HepG2 (cell line): ENCODE measurements at regions not wholly inside any gene's neighbourhood (a gene's known extent, or its start where the extent isn't known, plus 50 kb on each side); places are given as distances from the start of the nearest gene placed in this dataset.

Experiments
- ATAC-seq: fragments of 200-7000 bp; cut with Tn5 transposase; 3 replicates; pipeline ENCODE4 v1.9.1; 2020; ENCODE audit warnings: mild to moderate bottlenecking, moderate library complexity
- BruUV-seq: library from RNA; stranded (reverse); fragments of 400-500 nt; replicated peaks from 2 replicates; lab custom pipeline; 2021; lab: Mats Ljungman, UMichigan
- CTCF ChIA-PET: fragments of 300-600 bp; formaldehyde crosslinking; extraction: SDS; loops from one replicate; lab custom pipeline; 2021; ENCODE audit warnings: low total read pairs, inconsistent platforms, low intra/inter-chr PET ratio; lab: Yijun Ruan, JAX
- POLR2A ChIA-PET: fragments of 350-600 bp; sonication (Branson Sonifier 250); formaldehyde crosslinking; loops from one replicate; lab custom pipeline; 2020; ENCODE audit warnings: antibody characterized with exemption, inconsistent platforms; lab: Yijun Ruan, JAX
- DNase-seq: peaks from one replicate; pipeline ENCODE4 v3.0.0-alpha.2; 2015; ENCODE audit warnings: low spot score
- FAIRE-seq: peaks from 3 replicates; lab custom pipeline; 2011; peaks lifted over from hg19 to GRCh38; lab: Jason Lieb, UNC
- H2AFZ ChIP-seq: one replicate; pipeline ENCODE4 v1.6.1; 2011; ENCODE audit warnings: low read length, inconsistent platforms
- H3K27ac ChIP-seq: fragments of 300-600 bp; 3 replicates; pipeline ENCODE4 v1.8.0; 2011; ENCODE audit warnings: mixed run types, mild to moderate bottlenecking, mixed read lengths, low read length, inconsistent platforms; ENCODE audit not compliant: insufficient read depth; ENCODE audit errors: extremely low read length
- H3K27me3 ChIP-seq, 2 experiments: fragments of 200-600 bp in 1 of 2; 2 replicates in 1 of 2; 3 replicates in 1 of 2; pipeline versions ENCODE4 v1.6.0 to v1.8.0; 2011; ENCODE audit warnings: low read length in 2 of 2, mild to moderate bottlenecking in 2 of 2, moderate library complexity in 2 of 2, inconsistent platforms in 1 of 2; ENCODE audit not compliant: insufficient read depth in 2 of 2, control insufficient read depth in 1 of 2
- H3K36me3 ChIP-seq, 2 experiments: fragments of 200-600 bp in 1 of 2; replicated peaks in 1 of 2; 2 replicates in 1 of 2; 3 replicates in 1 of 2; pipeline versions ENCODE4 v1.5.1 to v1.8.0; 2011; ENCODE audit warnings: low read length in 2 of 2, inconsistent platforms in 1 of 2; ENCODE audit not compliant: insufficient read depth in 2 of 2, control insufficient read depth in 1 of 2
- H3K4me1 ChIP-seq: 2 replicates; pipeline ENCODE4 v1.5.1; 2012; ENCODE audit warnings: low read length, inconsistent platforms; ENCODE audit not compliant: insufficient read depth
- H3K4me2 ChIP-seq: 2 replicates; pipeline ENCODE4 v1.6.0; 2011; ENCODE audit warnings: low read depth, low read length, inconsistent platforms
- H3K4me3 ChIP-seq, 3 experiments: fragments of 200-600 bp in 1 of 3; sonication (generic), shearing (Covaris generic) in 1 of 3; replicated peaks in 1 of 3; 2 replicates each; pipeline ENCODE4 v1.5.1; 2011 to 2016; ENCODE audit warnings: low read length in 3 of 3, inconsistent platforms in 2 of 3, low read depth in 2 of 3, mild to moderate bottlenecking in 2 of 3, control low read depth in 1 of 3, mixed read lengths in 1 of 3; ENCODE audit not compliant: insufficient read depth in 1 of 3
- H3K79me2 ChIP-seq: one replicate; pipeline ENCODE4 v1.6.1; 2011; ENCODE audit warnings: low read length, inconsistent platforms; ENCODE audit not compliant: insufficient read depth
- H3K9ac ChIP-seq: 2 replicates; pipeline ENCODE4 v1.6.0; 2011; ENCODE audit warnings: mild to moderate bottlenecking, low read depth, low read length, inconsistent platforms; ENCODE audit not compliant: insufficient read depth
- H3K9me3 ChIP-seq: 2 replicates; pipeline ENCODE4 v1.5.1; 2012; ENCODE audit warnings: mild to moderate bottlenecking, low read length
- H4K20me1 ChIP-seq: 2 replicates; pipeline ENCODE4 v1.6.0; 2011; ENCODE audit warnings: inconsistent platforms, mild to moderate bottlenecking, low read length, moderate library complexity; ENCODE audit not compliant: insufficient read depth
- ATF7-NPFF ChIP-seq: sonication (generic); formaldehyde crosslinking; IDR thresholded peaks from 2 replicates; pipeline ENCODE4 v1.8.1; 2023; ENCODE audit warnings: mild to moderate bottlenecking, low read depth, missing genetic modification reagents, moderate library complexity
- HNRNPUL1 ChIP-seq: fragments of 200-400 bp; formaldehyde crosslinking; IDR thresholded peaks from 2 replicates; pipeline ENCODE4 v1.6.1; 2017; ENCODE audit warnings: low read depth, mild to moderate bottlenecking, low read length, moderate library complexity
- MBD4 ChIP-seq: IDR thresholded peaks from 2 replicates; pipeline ENCODE4 v1.6.1; 2012; ENCODE audit warnings: low read length, inconsistent platforms, borderline replicate concordance
- NCOA2 ChIP-seq: sonication (generic); formaldehyde crosslinking; IDR thresholded peaks from 2 replicates; pipeline ENCODE4 v1.8.0; 2022; ENCODE audit warnings: inconsistent platforms
- REL ChIP-seq: sonication (generic); formaldehyde crosslinking; conservative IDR thresholded peaks from 2 replicates; pipeline ENCODE4 v1.8.0; 2022; ENCODE audit warnings: mild to moderate bottlenecking, missing genetic modification reagents, moderate library complexity
- RORA ChIP-seq: sonication (generic); formaldehyde crosslinking; IDR thresholded peaks from 2 replicates; pipeline ENCODE4 v1.5.0; 2020; ENCODE audit warnings: mild to moderate bottlenecking, missing genetic modification reagents, moderate library complexity
- U2AF1 ChIP-seq: fragments of 200-400 bp; formaldehyde crosslinking; optimal IDR thresholded peaks from 2 replicates; pipeline ENCODE3; 2017; ENCODE audit warnings: mild to moderate bottlenecking, low read depth, low read length
- ZBTB3 ChIP-seq: sonication (generic); formaldehyde crosslinking; IDR thresholded peaks from 2 replicates; pipeline ENCODE4 v1.4.0; 2020; ENCODE audit warnings: low read depth, mild to moderate bottlenecking, moderate library complexity, missing genetic modification reagents, borderline replicate concordance
- WGBS: methylation state at CpG from one replicate; pipeline ENCODE4 v1.1.6; 2017; ENCODE audit warnings: low lambda C conversion rate; 5-methylcytosine and 5-hydroxymethylcytosine counted together
- in situ Hi-C: cut with HindIII; loops from 2 replicates; pipeline ENCODE4 v1.10.0; 2017; ENCODE audit warnings: low pct_unique_long_range_greater_than_20kb; ENCODE audit not compliant: extremely low pct_ligation_motif_present
- intact Hi-C: fragments of 100-400 bp; cut with micrococcal nuclease; formaldehyde crosslinking; loops from one replicate; pipeline ENCODE4 v1.10.0; 2022; ENCODE audit not compliant: unreplicated experiment
- TF ChIP-seq, protein P1 (sequence below), 2 experiments: sonication (generic) in 1 of 2; formaldehyde crosslinking in 1 of 2; IDR thresholded peaks; 2 replicates each; pipeline versions ENCODE4 v1.5.1 to v1.6.1; 2011 to 2020; ENCODE audit warnings: borderline replicate concordance in 1 of 2, low read depth in 1 of 2, low read length in 1 of 2, mild to moderate bottlenecking in 1 of 2, missing genetic modification reagents in 1 of 2, moderate library complexity in 1 of 2
- TF ChIP-seq, protein P2 (sequence below): sonication (generic); formaldehyde crosslinking; IDR thresholded peaks from 2 replicates; pipeline ENCODE4 v1.8.0; 2022; ENCODE audit warnings: mild to moderate bottlenecking, missing genetic modification reagents
- TF ChIP-seq, protein P3 (sequence below): IDR thresholded peaks from 2 replicates; pipeline ENCODE4 v1.6.1; 2016; ENCODE audit warnings: mild to moderate bottlenecking, missing biosample characterization, missing genetic modification reagents
- TF ChIP-seq, protein P4 (sequence below): sonication (generic); formaldehyde crosslinking; IDR thresholded peaks from 2 replicates; pipeline ENCODE4 v1.4.0; 2020; ENCODE audit warnings: mild to moderate bottlenecking, low read depth, missing genetic modification reagents

- Histone ChIP-seq H3K79me2 (no peaks in the 10 kb centered on the region), H2AFZ (no peak overlapping the region), H3K27ac (no peak overlapping the region), H3K9me3 (no peaks in the 10 kb centered on the region), H3K4me3 (no peak overlapping the region), H3K27me3 (no peaks in the 10 kb centered on the region), H3K4me2 (no peak overlapping the region), H3K36me3 (no peaks in the 10 kb centered on the region), H3K9ac (no peak overlapping the region), H4K20me1 (no peaks in the 10 kb centered on the region), H3K4me1 (no peaks in the 10 kb centered on the region)
- in situ Hi-C loops (no loop called here), intact Hi-C loops (no loop called here)
- WGBS = 6% methylated on average over 3 of the region's 3 CpGs
- CTCF ChIA-PET = no interaction called here
- BruUV-seq = no TSS peak
- TF ChIP-seq, protein P1, sequence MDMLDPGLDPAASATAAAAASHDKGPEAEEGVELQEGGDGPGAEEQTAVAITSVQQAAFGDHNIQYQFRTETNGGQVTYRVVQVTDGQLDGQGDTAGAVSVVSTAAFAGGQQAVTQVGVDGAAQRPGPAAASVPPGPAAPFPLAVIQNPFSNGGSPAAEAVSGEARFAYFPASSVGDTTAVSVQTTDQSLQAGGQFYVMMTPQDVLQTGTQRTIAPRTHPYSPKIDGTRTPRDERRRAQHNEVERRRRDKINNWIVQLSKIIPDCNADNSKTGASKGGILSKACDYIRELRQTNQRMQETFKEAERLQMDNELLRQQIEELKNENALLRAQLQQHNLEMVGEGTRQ (IDR thresholded peaks at IDR 0.05; ENCODE audit: low read depth, low read length) = no peak
- TF ChIP-seq, protein P1 (CRISPR knock-in tag; IDR thresholded peaks at IDR 0.05; ENCODE audit: borderline replicate concordance) = no peak
- TF ChIP-seq, protein P2, sequence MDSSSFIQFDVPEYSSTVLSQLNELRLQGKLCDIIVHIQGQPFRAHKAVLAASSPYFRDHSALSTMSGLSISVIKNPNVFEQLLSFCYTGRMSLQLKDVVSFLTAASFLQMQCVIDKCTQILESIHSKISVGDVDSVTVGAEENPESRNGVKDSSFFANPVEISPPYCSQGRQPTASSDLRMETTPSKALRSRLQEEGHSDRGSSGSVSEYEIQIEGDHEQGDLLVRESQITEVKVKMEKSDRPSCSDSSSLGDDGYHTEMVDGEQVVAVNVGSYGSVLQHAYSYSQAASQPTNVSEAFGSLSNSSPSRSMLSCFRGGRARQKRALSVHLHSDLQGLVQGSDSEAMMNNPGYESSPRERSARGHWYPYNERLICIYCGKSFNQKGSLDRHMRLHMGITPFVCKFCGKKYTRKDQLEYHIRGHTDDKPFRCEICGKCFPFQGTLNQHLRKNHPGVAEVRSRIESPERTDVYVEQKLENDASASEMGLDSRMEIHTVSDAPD (CRISPR knock-in tag) = no peak
- TF ChIP-seq, protein P3, sequence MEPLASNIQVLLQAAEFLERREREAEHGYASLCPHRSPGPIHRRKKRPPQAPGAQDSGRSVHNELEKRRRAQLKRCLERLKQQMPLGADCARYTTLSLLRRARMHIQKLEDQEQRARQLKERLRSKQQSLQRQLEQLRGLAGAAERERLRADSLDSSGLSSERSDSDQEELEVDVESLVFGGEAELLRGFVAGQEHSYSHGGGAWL = no peak
- TF ChIP-seq RORA (CRISPR knock-in tag) = no peak
- no peak for TF ChIP-seq REL (CRISPR knock-in tag)
- TF ChIP-seq NCOA2 = no peak
- TF ChIP-seq U2AF1 = no peak
- no peak for TF ChIP-seq MBD4
- no peak for TF ChIP-seq HNRNPUL1
- no peak for TF ChIP-seq ZBTB3 (CRISPR knock-in tag)
- TF ChIP-seq, protein P4, sequence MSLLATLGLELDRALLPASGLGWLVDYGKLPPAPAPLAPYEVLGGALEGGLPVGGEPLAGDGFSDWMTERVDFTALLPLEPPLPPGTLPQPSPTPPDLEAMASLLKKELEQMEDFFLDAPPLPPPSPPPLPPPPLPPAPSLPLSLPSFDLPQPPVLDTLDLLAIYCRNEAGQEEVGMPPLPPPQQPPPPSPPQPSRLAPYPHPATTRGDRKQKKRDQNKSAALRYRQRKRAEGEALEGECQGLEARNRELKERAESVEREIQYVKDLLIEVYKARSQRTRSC (CRISPR knock-in tag) = no peak
- TF ChIP-seq ATF7-NPFF (CRISPR knock-in tag) = no peak
- DNase-seq (no peak), ATAC-seq (no peak), FAIRE-seq (no peak)
- POLR2A ChIA-PET = no interaction called here
These were observed 50.2 kb upstream of the NSMCE3 start for GRCh38 chr15:29319823-29320222.
